IgD-negative memory B cell (primary cell): ENCODE measurements at regions not wholly inside any gene's neighbourhood (a gene's known extent, or its start where the extent isn't known, plus 50 kb on each side); places are given as distances from the start of the nearest gene placed in this dataset.

Experiments
- H3K27ac Mint-ChIP-seq, 3 donors: one replicate each; pipeline ENCODE4 v1.8.0; 2020 to 2022; ENCODE audit warnings: mild to moderate bottlenecking in 3 of 3, mixed read lengths in 3 of 3, moderate library complexity in 1 of 3
- H3K27me3 Mint-ChIP-seq: one replicate; pipeline ENCODE4 v1.8.0; 2021; ENCODE audit warnings: mixed read lengths
- H3K36me3 Mint-ChIP-seq: one replicate; pipeline ENCODE4 v1.8.0; 2020; ENCODE audit warnings: mild to moderate bottlenecking, mixed read lengths
- H3K4me1 Mint-ChIP-seq, 3 donors: one replicate each; pipeline ENCODE4 v1.8.0; 2020 to 2022; ENCODE audit warnings: mixed read lengths in 3 of 3, mild to moderate bottlenecking in 1 of 3
- H3K4me3 Mint-ChIP-seq, 4 donors: one replicate each; pipeline ENCODE4 v1.8.0; 2020 to 2022; ENCODE audit warnings: mild to moderate bottlenecking in 4 of 4, mixed read lengths in 4 of 4, moderate library complexity in 3 of 4
- H3K9me3 Mint-ChIP-seq, 3 donors: one replicate each; pipeline ENCODE4 v1.8.0; 2020 to 2021; ENCODE audit warnings: mixed read lengths in 3 of 3, mild to moderate bottlenecking in 1 of 3

DNA sequence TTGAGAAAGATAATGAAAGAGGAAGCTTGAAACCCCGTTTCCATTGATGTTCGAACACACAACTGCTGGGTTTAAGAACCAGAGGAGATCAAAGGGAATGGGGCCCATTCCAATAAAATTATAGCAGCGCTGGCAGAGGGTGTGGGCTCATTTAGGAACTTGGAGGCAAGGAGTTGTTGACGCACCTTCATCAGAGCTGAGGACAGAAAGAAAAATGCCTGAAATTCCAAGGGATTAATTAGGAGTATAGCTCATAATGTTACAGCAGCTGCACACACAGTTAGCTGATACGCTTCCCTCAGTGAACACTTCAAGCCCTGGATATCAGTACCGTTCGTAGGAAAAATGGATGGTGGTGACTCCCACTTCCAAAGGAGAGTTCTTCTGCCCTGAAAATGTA, 127.2 kb downstream of the AXIN2 start:
- H3K4me3 Mint-ChIP-seq = peak overlapping the region in 1 of 4 donors; percentile 10
- H3K36me3 Mint-ChIP-seq = no peaks in the 10 kb centered on the region
- H3K27ac Mint-ChIP-seq = peak overlapping the region in 1 of 3 donors; percentile 68
- no peaks in the 10 kb centered on the region for H3K4me1 Mint-ChIP-seq
- peaks cover 6% of the 10 kb centered on the region for H3K27me3 Mint-ChIP-seq
- H3K9me3 Mint-ChIP-seq = peaks cover 0 to 9% (median 3%) of the 10 kb centered on the region in 3 donors

DNA sequence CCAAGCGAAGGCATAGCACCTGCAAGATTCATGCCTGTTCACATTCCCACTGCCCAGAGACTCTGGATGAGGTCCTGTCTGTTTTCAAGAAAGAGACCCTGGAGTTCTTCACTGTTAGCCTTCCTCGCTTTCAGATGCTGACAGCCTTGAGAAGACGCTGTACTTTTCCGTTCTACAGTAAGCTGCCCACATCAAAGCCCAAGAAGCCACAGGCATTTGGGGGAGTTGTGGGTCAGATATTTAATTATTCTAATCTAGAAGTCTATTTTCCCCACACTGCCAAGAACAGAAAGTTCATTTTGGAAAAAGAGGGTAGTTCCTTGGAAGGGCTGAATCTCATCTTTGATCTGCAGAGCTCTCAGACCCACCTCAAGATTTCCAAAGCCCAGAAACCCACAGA, 127.9 kb downstream of the AXIN2 start:
- Mint-ChIP-seq H3K27ac (no peak overlapping the region), H3K9me3 (peaks cover 0 to 9% (median 3%) of the 10 kb centered on the region in 3 donors), H3K27me3 (peaks cover 3% of the 10 kb centered on the region), H3K4me1 (no peaks in the 10 kb centered on the region), H3K36me3 (no peaks in the 10 kb centered on the region), H3K4me3 (no peak overlapping the region)

DNA sequence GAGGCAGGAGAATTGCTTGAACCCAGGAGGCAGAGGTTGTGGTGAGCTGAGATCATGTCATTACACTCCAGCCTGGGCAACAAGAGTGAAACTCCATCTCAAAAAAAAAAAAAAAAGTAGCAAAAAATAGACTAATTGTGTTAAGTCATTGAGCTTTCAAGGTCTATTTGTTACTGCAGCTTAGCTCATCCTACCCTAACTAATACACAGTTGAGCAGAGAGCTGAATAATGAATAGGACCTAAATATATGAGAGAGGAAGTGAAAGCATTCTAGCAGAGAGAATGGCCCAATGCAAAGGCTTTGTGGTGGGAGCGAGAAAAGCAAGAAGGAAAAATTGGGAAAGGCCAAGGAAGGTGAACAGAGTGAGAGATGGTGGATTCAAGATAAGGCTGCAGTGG, 128.3 kb downstream of the AXIN2 start:
- Mint-ChIP-seq H3K9me3 (peaks cover 2 to 9% (median 3%) of the 10 kb centered on the region in 3 donors), H3K27me3 (peaks cover 3% of the 10 kb centered on the region), H3K36me3 (no peaks in the 10 kb centered on the region), H3K27ac (no peak overlapping the region), H3K4me1 (no peaks in the 10 kb centered on the region), H3K4me3 (no peak overlapping the region)

DNA sequence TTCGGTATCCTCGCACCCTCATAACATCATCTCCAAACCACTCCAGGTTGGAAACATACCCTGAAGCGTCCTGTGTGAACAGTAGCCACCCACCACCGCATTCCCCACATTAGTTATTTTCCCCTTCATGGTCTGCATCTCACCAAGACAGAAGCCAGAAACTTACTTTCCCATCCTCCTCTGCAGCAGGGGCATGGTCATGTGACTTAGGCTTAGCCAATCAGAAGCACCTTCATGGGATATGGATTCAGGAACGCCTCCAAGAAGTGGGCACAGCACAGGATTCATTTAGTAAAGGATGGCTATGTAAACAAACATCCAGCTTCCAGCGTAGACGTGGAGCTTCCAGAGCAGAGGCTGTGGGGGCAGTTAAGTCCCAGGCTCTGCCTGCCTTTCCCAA, 130.3 kb downstream of the AXIN2 start:
- H3K4me3 Mint-ChIP-seq = no peak overlapping the region
- H3K36me3 Mint-ChIP-seq = peaks cover 1% of the 10 kb centered on the region
- H3K4me1 Mint-ChIP-seq = no peaks in the 10 kb centered on the region
- peaks cover 3% of the 10 kb centered on the region for H3K27me3 Mint-ChIP-seq
- H3K9me3 Mint-ChIP-seq = peaks cover 2 to 10% (median 3%) of the 10 kb centered on the region in 3 donors
- no peak overlapping the region for H3K27ac Mint-ChIP-seq

DNA sequence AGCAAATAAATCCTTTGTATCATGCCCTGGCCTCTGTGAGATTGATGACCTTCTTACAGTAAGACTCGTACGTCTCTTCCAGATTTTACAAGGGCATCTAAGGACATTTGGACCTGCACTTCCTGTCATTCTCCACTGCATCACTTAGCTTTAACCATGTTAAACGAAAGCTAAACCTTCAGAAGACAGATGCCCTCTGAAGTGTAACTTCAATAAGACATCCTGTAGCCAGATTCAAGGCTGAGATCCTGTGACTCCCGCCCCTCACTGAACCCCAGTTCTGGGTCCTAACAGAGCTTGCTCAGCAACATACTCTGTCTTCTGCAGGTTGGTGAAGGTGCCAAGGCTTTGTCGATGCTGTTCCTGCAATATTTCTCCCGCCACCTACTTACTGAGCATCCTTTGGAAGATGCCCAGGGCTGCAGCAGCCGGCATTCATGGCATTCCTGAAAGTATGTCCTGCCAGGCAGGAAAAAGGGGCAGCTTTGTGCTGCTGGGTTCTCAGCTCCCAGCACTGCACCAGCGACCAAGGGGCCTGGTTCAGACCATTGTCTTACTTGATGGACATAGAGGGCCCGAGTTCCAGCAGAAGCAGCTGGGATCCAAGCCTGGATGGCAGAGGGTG, 131.1 kb downstream of the AXIN2 start:
- no peaks in the 10 kb centered on the region for H3K4me1 Mint-ChIP-seq
- peaks cover 2 to 18% (median 9%) of the 10 kb centered on the region in 3 donors for H3K9me3 Mint-ChIP-seq
- no peak overlapping the region for H3K27ac Mint-ChIP-seq
- peaks cover 3% of the 10 kb centered on the region for H3K27me3 Mint-ChIP-seq
- H3K4me3 Mint-ChIP-seq = no peak overlapping the region
- H3K36me3 Mint-ChIP-seq = peaks cover 1% of the 10 kb centered on the region

DNA sequence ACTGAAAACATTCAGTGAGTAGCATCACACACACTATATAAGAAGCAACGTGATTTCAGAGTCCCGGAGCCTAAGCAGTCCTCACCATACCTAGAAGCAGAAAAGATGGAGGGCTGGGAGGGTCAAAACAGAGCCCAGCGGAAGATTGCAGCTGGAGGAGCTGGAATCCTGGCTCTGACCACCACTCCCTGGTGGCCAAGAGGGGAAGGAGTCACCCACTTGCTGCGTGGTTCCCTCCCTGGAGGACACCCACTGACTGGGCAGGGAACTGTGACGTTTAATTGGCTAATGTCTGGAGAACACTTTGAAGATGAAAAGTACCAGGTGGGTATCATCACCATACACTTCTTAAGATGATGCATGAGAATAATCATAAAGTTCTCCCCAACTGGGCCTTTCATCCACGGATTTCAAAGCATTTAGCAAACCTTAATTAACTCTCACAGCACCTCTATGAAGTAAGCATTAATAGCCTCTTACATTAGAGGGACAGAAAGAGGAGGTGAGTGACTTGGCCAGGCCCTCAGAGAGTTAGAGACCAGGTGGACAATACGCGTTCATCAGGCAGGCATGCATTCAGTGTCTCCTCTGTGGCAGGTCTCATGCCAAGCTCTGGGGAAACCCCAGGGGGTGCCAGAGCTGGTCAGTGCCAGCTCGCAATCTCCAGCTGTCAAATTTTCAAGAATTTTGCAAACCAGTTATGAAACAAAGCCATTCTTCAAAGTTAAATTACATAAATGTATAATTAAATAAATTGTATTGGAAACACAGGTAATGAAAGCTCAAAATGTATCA, 137.9 kb downstream of the AXIN2 start:
- H3K27me3 Mint-ChIP-seq = no peaks in the 10 kb centered on the region
- no peak overlapping the region for H3K27ac Mint-ChIP-seq
- H3K4me3 Mint-ChIP-seq = no peak overlapping the region
- H3K4me1 Mint-ChIP-seq = no peaks in the 10 kb centered on the region
- peaks cover 4 to 19% (median 16%) of the 10 kb centered on the region in 3 donors for H3K9me3 Mint-ChIP-seq
- H3K36me3 Mint-ChIP-seq = peaks cover 1% of the 10 kb centered on the region

DNA sequence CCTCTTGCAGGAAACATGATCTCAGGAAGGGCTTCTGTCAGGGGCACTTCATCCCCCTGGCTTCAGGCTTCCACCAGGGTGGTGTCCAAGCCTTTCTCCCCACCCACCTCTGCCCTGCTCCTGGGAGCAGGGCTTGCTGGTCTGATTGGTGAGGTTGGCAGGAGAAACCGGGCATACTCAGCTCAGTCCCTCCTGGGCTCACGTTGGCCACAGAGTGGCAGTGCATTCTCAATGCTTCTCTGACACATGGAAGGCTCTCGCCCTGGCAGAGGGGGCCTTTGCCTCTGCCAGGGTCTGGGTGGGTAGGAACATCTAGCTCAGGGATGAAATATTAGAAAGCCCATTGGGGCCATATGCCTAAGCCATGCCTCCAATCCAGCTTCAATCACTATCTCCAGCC, 142.8 kb downstream of the AXIN2 start:
- Mint-ChIP-seq H3K27ac (no peak overlapping the region), H3K4me3 (no peak overlapping the region), H3K9me3 (peaks cover 0 to 5% (median 0%) of the 10 kb centered on the region in 3 donors), H3K36me3 (no peaks in the 10 kb centered on the region), H3K4me1 (no peaks in the 10 kb centered on the region), H3K27me3 (no peaks in the 10 kb centered on the region)

DNA sequence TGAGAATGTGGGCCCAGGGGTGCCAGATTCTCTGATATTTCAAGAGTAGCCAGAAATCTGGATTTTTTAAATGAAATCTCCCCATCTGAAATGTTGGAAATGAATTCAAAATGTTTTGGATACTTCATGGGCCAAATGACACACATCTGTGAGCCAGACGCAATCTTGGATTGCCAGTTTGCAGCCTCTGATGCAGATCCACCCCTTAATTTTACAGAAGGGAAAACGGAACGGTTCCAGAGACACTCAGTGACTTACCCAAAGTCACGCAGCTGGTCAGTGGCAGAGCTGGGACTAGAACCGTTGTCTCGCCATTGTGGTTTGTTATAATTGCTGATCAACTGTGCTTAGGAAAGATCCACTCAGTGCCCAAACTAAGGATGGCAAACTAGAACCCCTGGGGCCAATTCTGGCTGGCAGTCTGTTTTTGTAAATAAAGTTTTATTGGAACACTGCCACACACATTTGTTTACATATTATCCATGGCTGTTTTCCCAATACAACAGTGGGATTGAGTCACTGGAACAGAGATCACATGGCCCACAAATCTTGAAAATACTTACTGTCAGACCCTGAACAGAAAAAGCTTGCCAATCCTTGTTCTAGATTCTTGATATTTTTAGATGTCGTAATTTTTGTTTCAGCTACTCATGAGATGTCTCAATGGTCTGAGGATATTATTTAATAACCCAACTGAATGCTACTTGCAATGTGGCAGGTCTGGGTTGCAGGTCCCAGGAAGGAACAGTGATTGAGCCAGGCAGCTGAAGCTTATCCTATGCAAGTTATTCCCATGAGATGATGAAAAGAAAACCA, 143.8 kb downstream of the AXIN2 start:
- peaks cover 0 to 5% (median 0%) of the 10 kb centered on the region in 3 donors for H3K9me3 Mint-ChIP-seq

DNA sequence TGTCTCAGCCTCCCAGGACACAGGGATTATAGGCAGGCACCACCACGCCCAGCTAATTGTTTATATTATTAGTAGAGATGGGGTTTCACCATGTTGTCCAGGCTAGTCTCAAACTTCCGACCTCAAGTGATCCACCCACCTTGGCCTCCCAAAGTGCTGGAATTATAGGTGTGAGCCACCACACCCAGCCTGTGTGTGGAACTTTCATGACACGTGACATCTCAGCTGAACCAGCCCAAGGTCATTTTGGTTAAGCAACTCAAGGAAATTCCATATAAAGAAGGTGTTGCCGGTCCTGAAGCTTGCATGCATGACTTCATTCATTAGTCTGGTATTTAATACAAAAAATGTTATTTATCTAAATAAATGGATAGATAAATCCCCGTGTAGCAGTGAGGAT, 145.5 kb downstream of the AXIN2 start:
- Mint-ChIP-seq H3K4me3 (no peak overlapping the region), H3K9me3 (peaks cover 0 to 3% (median 0%) of the 10 kb centered on the region in 3 donors), H3K27me3 (peaks cover 1% of the 10 kb centered on the region), H3K4me1 (no peaks in the 10 kb centered on the region), H3K27ac (no peak overlapping the region), H3K36me3 (no peaks in the 10 kb centered on the region)

More for the DNA sequence above, 143.8 kb downstream of the AXIN2 start:
- H3K4me1 Mint-ChIP-seq = no peaks in the 10 kb centered on the region
- H3K36me3 Mint-ChIP-seq = no peaks in the 10 kb centered on the region
- peaks cover 1% of the 10 kb centered on the region for H3K27me3 Mint-ChIP-seq
- no peak overlapping the region for H3K4me3 Mint-ChIP-seq
- H3K27ac Mint-ChIP-seq = no peak overlapping the region

DNA sequence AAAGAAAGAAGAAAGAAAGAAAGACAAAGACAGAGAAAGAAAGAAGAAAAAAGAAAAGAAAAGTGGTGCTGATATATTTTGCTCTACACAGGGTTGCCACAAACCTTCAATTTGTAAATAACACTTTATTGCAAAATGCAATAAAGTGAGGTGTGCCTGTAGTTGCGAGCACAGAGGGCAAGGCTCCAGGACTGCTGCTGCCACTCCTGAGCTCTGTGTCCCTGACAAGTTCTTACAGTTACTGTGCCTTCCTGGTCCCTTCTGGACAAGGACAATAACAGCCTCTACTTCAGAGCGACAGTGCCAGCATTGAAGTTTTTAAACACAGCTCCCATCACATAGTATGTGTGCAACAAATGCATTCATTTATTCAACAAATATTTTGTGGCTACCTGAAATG, 148.1 kb downstream of the AXIN2 start:
- H3K36me3 Mint-ChIP-seq = no peaks in the 10 kb centered on the region
- no peaks in the 10 kb centered on the region for H3K4me1 Mint-ChIP-seq
- no peak overlapping the region for H3K27ac Mint-ChIP-seq
- peaks cover 0 to 4% (median 0%) of the 10 kb centered on the region in 3 donors for H3K9me3 Mint-ChIP-seq
- no peak overlapping the region for H3K4me3 Mint-ChIP-seq
- peaks cover 1% of the 10 kb centered on the region for H3K27me3 Mint-ChIP-seq

DNA sequence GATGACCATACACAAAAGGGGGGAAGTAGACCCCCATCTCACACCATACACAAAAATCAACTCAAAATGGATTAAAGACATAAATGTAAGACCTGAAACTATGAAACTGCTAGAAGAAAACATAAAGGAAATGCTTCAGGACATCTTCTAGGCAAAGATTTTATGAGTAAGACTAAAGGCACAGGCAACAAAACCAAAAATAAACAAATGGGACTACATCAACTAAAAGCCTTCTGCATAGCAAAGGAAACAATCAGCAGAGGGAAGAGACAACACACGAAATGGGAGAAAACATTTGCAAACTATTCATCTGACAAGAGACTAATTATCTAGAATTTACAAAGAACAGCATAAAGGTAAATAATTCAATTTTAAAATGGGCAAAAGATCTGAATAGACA, 152.1 kb downstream of the AXIN2 start:
- Mint-ChIP-seq H3K27ac (no peak overlapping the region), H3K9me3 (peaks cover 0 to 4% (median 0%) of the 10 kb centered on the region in 3 donors), H3K27me3 (peaks cover 3% of the 10 kb centered on the region), H3K4me1 (no peaks in the 10 kb centered on the region), H3K36me3 (no peaks in the 10 kb centered on the region), H3K4me3 (no peak overlapping the region)

DNA sequence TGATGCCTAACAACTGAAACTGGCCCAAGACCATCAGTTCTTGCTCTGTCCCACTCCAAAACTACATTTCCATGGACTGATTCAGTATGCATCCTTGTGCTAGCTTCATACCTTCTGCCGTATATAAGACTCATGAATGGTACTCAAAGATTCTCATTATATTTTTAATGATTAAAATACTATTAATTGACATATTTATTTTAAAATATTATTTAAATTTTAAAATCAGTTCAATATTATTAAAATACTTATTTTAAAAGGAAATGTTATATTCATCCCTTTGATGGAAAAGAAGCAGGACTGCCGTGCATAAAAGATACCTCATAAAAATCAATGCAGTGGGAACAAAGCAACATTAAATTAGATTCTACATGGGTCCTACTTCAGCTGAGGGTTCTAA, 153.4 kb downstream of the AXIN2 start:
- no peaks in the 10 kb centered on the region for H3K36me3 Mint-ChIP-seq
- H3K9me3 Mint-ChIP-seq = peaks cover 0 to 4% (median 0%) of the 10 kb centered on the region in 3 donors
- no peaks in the 10 kb centered on the region for H3K4me1 Mint-ChIP-seq
- peaks cover 2% of the 10 kb centered on the region for H3K27me3 Mint-ChIP-seq
- peak overlapping the region in 1 of 3 donors; percentile 1 for H3K27ac Mint-ChIP-seq
- H3K4me3 Mint-ChIP-seq = no peak overlapping the region

DNA sequence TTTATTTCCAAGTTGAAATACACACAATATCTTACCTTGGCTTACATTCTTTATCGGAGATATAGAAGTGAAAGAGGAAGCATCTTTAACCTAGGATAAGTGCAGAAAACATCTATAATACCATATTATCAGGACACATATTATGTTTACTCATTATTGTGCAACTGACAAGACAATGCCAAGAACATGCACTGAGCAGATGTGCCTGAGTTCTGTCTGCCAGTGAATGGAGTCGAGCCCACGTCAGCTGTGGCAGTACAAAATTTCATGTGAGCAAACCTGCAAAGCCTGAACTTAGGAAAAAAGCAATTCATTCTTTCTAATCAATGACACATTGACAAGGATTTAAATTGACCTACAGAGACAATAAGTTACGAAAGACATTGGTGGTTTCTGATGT, 154.4 kb downstream of the AXIN2 start:
- peaks cover 0 to 4% (median 0%) of the 10 kb centered on the region in 3 donors for H3K9me3 Mint-ChIP-seq

DNA sequence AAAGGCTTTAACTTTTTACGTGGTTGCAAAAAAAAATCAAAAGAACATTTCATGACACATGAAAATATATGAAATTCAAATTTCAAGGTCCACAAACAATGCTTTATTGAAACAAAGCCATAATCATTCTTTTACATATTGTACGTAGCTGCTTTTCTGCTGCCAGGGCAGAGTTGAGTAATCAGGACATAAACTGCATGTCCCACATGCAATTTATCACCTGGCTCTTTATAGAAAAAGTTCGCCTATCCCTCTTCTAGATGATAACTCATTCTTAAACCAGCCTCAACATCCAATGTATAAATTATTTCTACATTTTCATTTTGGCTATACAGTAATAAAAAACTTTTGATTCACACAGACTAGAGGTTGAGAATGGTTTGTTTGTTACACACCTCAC, 154.9 kb downstream of the AXIN2 start:
- no peaks in the 10 kb centered on the region for H3K36me3 Mint-ChIP-seq
- H3K27me3 Mint-ChIP-seq = peaks cover 5% of the 10 kb centered on the region
- no peak overlapping the region for H3K27ac Mint-ChIP-seq
- peaks cover 0 to 4% (median 0%) of the 10 kb centered on the region in 3 donors for H3K9me3 Mint-ChIP-seq
- H3K4me3 Mint-ChIP-seq = no peak overlapping the region
- H3K4me1 Mint-ChIP-seq = no peaks in the 10 kb centered on the region

More for the DNA sequence above, 154.4 kb downstream of the AXIN2 start:
- H3K27me3 Mint-ChIP-seq = peaks cover 5% of the 10 kb centered on the region
- H3K4me1 Mint-ChIP-seq = no peaks in the 10 kb centered on the region
- H3K4me3 Mint-ChIP-seq = no peak overlapping the region
- no peak overlapping the region for H3K27ac Mint-ChIP-seq
- no peaks in the 10 kb centered on the region for H3K36me3 Mint-ChIP-seq

DNA sequence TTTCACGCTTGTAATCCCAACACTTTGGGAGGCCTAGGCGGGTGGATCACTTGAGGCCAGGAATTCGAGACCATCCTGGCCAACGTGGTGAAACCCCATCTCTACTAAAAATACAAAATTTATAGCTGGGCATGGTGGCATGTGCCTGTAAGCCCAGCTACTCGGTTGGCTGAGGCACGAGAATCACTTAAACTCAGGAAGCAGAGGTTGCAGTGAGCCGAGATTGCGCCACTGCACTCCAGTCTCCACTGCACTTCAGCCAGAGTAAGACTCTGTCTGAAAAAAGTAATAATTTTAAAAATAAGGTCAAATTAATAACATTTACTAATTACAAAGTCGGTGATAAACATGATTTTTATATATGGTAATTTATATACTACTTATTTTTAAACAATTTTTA, 155.9 kb downstream of the AXIN2 start:
- peaks cover 5% of the 10 kb centered on the region for H3K27me3 Mint-ChIP-seq
- H3K27ac Mint-ChIP-seq = peak overlapping the region in 1 of 3 donors; percentile 67
- no peaks in the 10 kb centered on the region for H3K36me3 Mint-ChIP-seq
- H3K4me3 Mint-ChIP-seq = no peak overlapping the region
- peaks cover 0 to 4% (median 0%) of the 10 kb centered on the region in 3 donors for H3K9me3 Mint-ChIP-seq
- no peaks in the 10 kb centered on the region for H3K4me1 Mint-ChIP-seq
